Suppressor macrophage treated with lipopolysaccharide for 4 hours (primary cell): ENCODE measurements at regions not wholly inside any gene's neighbourhood (a gene's known extent, or its start where the extent isn't known, plus 50 kb on each side); places are given as distances from the start of the nearest gene placed in this dataset.
"Not testable (repeated sequence)": the region's sequence is repeated elsewhere in the genome, so short reads cannot be mapped to it uniquely, and the experiment has no call there.

ENCODE experiments used
- DNase-seq: peaks from one replicate; pipeline ENCODE4 v3.0.0-alpha.2; 2020

GRCh38 chr11:37849706-37850105 is 1251.7 kb upstream of the RAG2 start:
- no peak for DNase-seq

GRCh38 chr11:37843603-37844002 is 1245.6 kb upstream of the RAG2 start:
- no peak for DNase-seq

- DNase-seq: no peak
Observed at GRCh38 chr11:37841016-37841415, 1243.0 kb upstream of the RAG2 start.

- not testable (repeated sequence) for DNase-seq
Observed at GRCh38 chr11:37840345-37840744, 1242.3 kb upstream of the RAG2 start.

- no peak for DNase-seq
Observed at GRCh38 chr11:37830529-37830928, 1232.5 kb upstream of the RAG2 start.

GRCh38 chr11:37817727-37818270 is 1219.8 kb upstream of the RAG2 start:
- DNase-seq: no peak

GRCh38 chr11:37812281-37812880 is 1214.3 kb upstream of the RAG2 start:
- DNase-seq: no peak

- no peak for DNase-seq
Observed at GRCh38 chr11:37811349-37811748, 1213.3 kb upstream of the RAG2 start.

- no peak for DNase-seq
Observed at GRCh38 chr11:37804666-37805065, 1206.6 kb upstream of the RAG2 start.

- no peak for DNase-seq
Observed at GRCh38 chr11:37788141-37788877, 1190.3 kb upstream of the RAG2 start.

- no peak for DNase-seq
Observed at GRCh38 chr11:37786214-37786755, 1188.2 kb upstream of the RAG2 start.

- DNase-seq: no peak
Observed at GRCh38 chr11:37774441-37774840, 1176.4 kb upstream of the RAG2 start.

GRCh38 chr11:37770145-37770544 is 1172.1 kb upstream of the RAG2 start:
- DNase-seq: no peak

- DNase-seq: no peak
Observed at GRCh38 chr11:37762079-37762478, 1164.0 kb upstream of the RAG2 start.

GRCh38 chr11:37755521-37755920 is 1157.5 kb upstream of the RAG2 start:
- DNase-seq: no peak

GRCh38 chr11:37748641-37749040 is 1150.6 kb upstream of the RAG2 start:
- no peak for DNase-seq

GRCh38 chr11:37747121-37747520 is 1149.1 kb upstream of the RAG2 start:
- no peak for DNase-seq

GRCh38 chr11:37727371-37727770 is 1129.3 kb upstream of the RAG2 start:
- peak; percentile 1 for DNase-seq

GRCh38 chr11:37724315-37724714 is 1126.3 kb upstream of the RAG2 start:
- no peak for DNase-seq

- DNase-seq: no peak
Observed at GRCh38 chr11:37721485-37721884, 1123.4 kb upstream of the RAG2 start.

- DNase-seq: no peak
Observed at GRCh38 chr11:37718431-37718999, 1120.5 kb upstream of the RAG2 start.

- no peak for DNase-seq
Observed at GRCh38 chr11:37712251-37712650, 1114.2 kb upstream of the RAG2 start.

- DNase-seq: no peak
Observed at GRCh38 chr11:37710031-37710430, 1112.0 kb upstream of the RAG2 start.

GRCh38 chr11:37704791-37705190 is 1106.8 kb upstream of the RAG2 start:
- no peak for DNase-seq
